Uterus (tissue), 3 donors: ENCODE measurements at regions not wholly inside any gene's neighbourhood (a gene's known extent, or its start where the extent isn't known, plus 50 kb on each side); places are given as distances from the start of the nearest gene placed in this dataset.

ENCODE experiments used
- DNase-seq, 2 donors: peaks; one replicate each; pipeline ENCODE4 v3.0.0-alpha.2; 2019 to 2020
- H3K27ac ChIP-seq, 2 donors: fragments of 200-600 bp; sonication (generic); 1 replicate in 1 of 2; 2 replicates in 1 of 2; pipeline ENCODE4 v1.5.1; 2016 to 2018
- H3K27me3 ChIP-seq, 2 donors: fragments of 200-600 bp; sonication (generic); one replicate each; pipeline ENCODE4 v1.5.1; 2018 to 2019; ENCODE audit warnings: control low read depth in 1 of 2
- H3K36me3 ChIP-seq, 2 donors: fragments of 200-600 bp; sonication (generic); one replicate each; pipeline ENCODE4 v1.5.1; 2019; ENCODE audit warnings: control low read depth in 1 of 2
- H3K4me1 ChIP-seq, 2 donors: fragments of 200-600 bp; sonication (generic); one replicate each; pipeline ENCODE4 v1.5.1; 2018 to 2019; ENCODE audit warnings: control low read depth in 1 of 2
- H3K4me3 ChIP-seq, 2 donors: fragments of 200-600 bp; sonication (generic); 1 replicate in 1 of 2; 2 replicates in 1 of 2; pipeline ENCODE4 v1.5.1; 2018 to 2019; ENCODE audit warnings: mild to moderate bottlenecking in 1 of 2
- H3K9me3 ChIP-seq, 2 donors: fragments of 200-600 bp; sonication (generic); one replicate each; pipeline ENCODE4 v1.5.1; 2019; ENCODE audit warnings: control low read depth in 1 of 2
- CTCF ChIP-seq, 4 experiments: fragments of 200-600 bp in 2 of 4; fragments of 450-650 bp in 2 of 4; sonication (generic) in 2 of 4; IDR thresholded peaks; one replicate each; pipeline ENCODE4 v1.5.1; 2016 to 2019; ENCODE audit warnings: antibody characterized with exemption in 4 of 4, mild to moderate bottlenecking in 2 of 4, moderate library complexity in 1 of 4
- POLR2A ChIP-seq, 2 donors: fragments of 450-650 bp; IDR thresholded peaks; one replicate each; pipeline ENCODE4 v1.6.1; 2016; ENCODE audit warnings: antibody characterized with exemption in 2 of 2, mild to moderate bottlenecking in 1 of 2, moderate library complexity in 1 of 2
- intact Hi-C: fragments of 100-400 bp; cut with DNase I; formaldehyde crosslinking; loops from one replicate; pipeline ENCODE4 v1.15.1; 2023; ENCODE audit warnings: low total_unique reads
- donor health status: DM: yes; HTN: yes; CAD: no.

GRCh38 chr1:68314151-68314780, 81.9 kb upstream of the WLS start:
- no peaks in the 10 kb centered on the region for H3K27me3 ChIP-seq
- no peaks in the 10 kb centered on the region for H3K9me3 ChIP-seq
- TF ChIP-seq POLR2A (IDR thresholded peaks at IDR 0.05), result no peak
- no peak for TF ChIP-seq CTCF (IDR thresholded peaks at IDR 0.05)
- no peaks in the 10 kb centered on the region for H3K36me3 ChIP-seq
- no peaks in the 10 kb centered on the region for H3K4me1 ChIP-seq
- DNase-seq, result no peak
- no peak overlapping the region for H3K27ac ChIP-seq
- no peak overlapping the region for H3K4me3 ChIP-seq
- intact Hi-C loops, result no loop called here

GRCh38 chr1:68313735-68314134, 81.4 kb upstream of the WLS start:
- TF ChIP-seq CTCF (IDR thresholded peaks at IDR 0.05), result no peak
- H3K27me3 ChIP-seq, result no peaks in the 10 kb centered on the region
- no peak overlapping the region for H3K27ac ChIP-seq
- H3K9me3 ChIP-seq, result no peaks in the 10 kb centered on the region
- DNase-seq, result no peak
- H3K36me3 ChIP-seq, result no peaks in the 10 kb centered on the region
- H3K4me3 ChIP-seq, result no peak overlapping the region
- H3K4me1 ChIP-seq, result no peaks in the 10 kb centered on the region
- intact Hi-C loops, result no loop called here

GRCh38 chr1:68308034-68308433, 75.7 kb upstream of the WLS start:
- H3K4me1 ChIP-seq, result no peaks in the 10 kb centered on the region
- H3K27ac ChIP-seq, result no peak overlapping the region
- H3K36me3 ChIP-seq, result no peaks in the 10 kb centered on the region
- no peak for DNase-seq
- no peak for TF ChIP-seq POLR2A (IDR thresholded peaks at IDR 0.05)
- no peak for TF ChIP-seq CTCF (IDR thresholded peaks at IDR 0.05)
- no peaks in the 10 kb centered on the region for H3K27me3 ChIP-seq
- no peaks in the 10 kb centered on the region for H3K9me3 ChIP-seq
- no peak overlapping the region for H3K4me3 ChIP-seq
- intact Hi-C loops, result no loop called here

- no peak for DNase-seq
- H3K4me3 ChIP-seq, result no peak overlapping the region
- intact Hi-C loops, result no loop called here
- H3K27ac ChIP-seq, result no peak overlapping the region
- no peaks in the 10 kb centered on the region for H3K36me3 ChIP-seq
- H3K9me3 ChIP-seq, result no peaks in the 10 kb centered on the region
- H3K27me3 ChIP-seq, result no peaks in the 10 kb centered on the region
- H3K4me1 ChIP-seq, result no peaks in the 10 kb centered on the region
- TF ChIP-seq CTCF (IDR thresholded peaks at IDR 0.05), result no peak
- TF ChIP-seq POLR2A (IDR thresholded peaks at IDR 0.05), result no peak
Measured at GRCh38 chr1:68307378-68307787, 75.1 kb upstream of the WLS start.

- H3K27ac ChIP-seq, result no peak overlapping the region
- TF ChIP-seq CTCF (IDR thresholded peaks at IDR 0.05) (no peak), POLR2A (IDR thresholded peaks at IDR 0.05) (no peak)
- H3K36me3 ChIP-seq, result no peaks in the 10 kb centered on the region
- intact Hi-C loops, result no loop called here
- H3K4me3 ChIP-seq, result no peak overlapping the region
- H3K4me1 ChIP-seq, result no peaks in the 10 kb centered on the region
- H3K9me3 ChIP-seq, result no peaks in the 10 kb centered on the region
- no peaks in the 10 kb centered on the region for H3K27me3 ChIP-seq
- no peak for DNase-seq
Measured at GRCh38 chr1:68301471-68302001, 69.2 kb upstream of the WLS start.
